Astrocyte of the spinal cord (primary cell): ENCODE measurements at regions not wholly inside any gene's neighbourhood (a gene's known extent, or its start where the extent isn't known, plus 50 kb on each side); places are given as distances from the start of the nearest gene placed in this dataset.

ENCODE experiments used
- DNase-seq: peaks from one replicate; pipeline ENCODE4 v3.0.0; 2011; ENCODE audit warnings: low read depth, low spot score
- H3K4me3 ChIP-seq: 2 replicates; pipeline ENCODE4 v1.5.1; 2011; ENCODE audit warnings: low read depth, mild to moderate bottlenecking, low read length, moderate library complexity
- in situ Hi-C: cut with HindIII; loops from 2 replicates; pipeline ENCODE4 v1.10.0; 2017; ENCODE audit warnings: low sequenced_read_pairs
- TF ChIP-seq, protein P1 (sequence below): IDR thresholded peaks from 2 replicates; pipeline ENCODE4 v1.5.1; 2012; ENCODE audit warnings: low read depth, mild to moderate bottlenecking, low read length, inconsistent platforms

DNA sequence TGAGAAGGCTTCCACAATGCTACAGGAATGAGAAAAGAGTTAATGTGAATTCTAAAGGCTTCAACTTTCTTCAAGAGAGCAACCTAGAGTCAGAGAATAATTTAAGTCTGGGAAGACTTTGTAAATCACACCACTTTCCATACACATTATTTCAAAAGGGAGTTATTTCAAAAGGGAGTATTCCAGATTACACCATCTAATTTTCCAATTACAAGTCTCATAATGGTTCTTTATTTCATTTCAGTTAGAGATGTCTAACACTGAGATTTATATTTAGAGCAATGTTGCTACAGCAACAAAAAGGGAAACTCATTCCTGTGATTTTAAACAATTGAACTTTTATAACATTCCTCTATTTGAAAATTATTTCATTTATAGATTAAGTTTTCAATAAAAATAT is 98.8 kb upstream of the DST start:
- in situ Hi-C loops = no loop called here
- H3K4me3 ChIP-seq = peak overlapping the region; percentile 9
- DNase-seq = no peak
- TF ChIP-seq, protein P1, sequence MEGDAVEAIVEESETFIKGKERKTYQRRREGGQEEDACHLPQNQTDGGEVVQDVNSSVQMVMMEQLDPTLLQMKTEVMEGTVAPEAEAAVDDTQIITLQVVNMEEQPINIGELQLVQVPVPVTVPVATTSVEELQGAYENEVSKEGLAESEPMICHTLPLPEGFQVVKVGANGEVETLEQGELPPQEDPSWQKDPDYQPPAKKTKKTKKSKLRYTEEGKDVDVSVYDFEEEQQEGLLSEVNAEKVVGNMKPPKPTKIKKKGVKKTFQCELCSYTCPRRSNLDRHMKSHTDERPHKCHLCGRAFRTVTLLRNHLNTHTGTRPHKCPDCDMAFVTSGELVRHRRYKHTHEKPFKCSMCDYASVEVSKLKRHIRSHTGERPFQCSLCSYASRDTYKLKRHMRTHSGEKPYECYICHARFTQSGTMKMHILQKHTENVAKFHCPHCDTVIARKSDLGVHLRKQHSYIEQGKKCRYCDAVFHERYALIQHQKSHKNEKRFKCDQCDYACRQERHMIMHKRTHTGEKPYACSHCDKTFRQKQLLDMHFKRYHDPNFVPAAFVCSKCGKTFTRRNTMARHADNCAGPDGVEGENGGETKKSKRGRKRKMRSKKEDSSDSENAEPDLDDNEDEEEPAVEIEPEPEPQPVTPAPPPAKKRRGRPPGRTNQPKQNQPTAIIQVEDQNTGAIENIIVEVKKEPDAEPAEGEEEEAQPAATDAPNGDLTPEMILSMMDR = no peak

DNA sequence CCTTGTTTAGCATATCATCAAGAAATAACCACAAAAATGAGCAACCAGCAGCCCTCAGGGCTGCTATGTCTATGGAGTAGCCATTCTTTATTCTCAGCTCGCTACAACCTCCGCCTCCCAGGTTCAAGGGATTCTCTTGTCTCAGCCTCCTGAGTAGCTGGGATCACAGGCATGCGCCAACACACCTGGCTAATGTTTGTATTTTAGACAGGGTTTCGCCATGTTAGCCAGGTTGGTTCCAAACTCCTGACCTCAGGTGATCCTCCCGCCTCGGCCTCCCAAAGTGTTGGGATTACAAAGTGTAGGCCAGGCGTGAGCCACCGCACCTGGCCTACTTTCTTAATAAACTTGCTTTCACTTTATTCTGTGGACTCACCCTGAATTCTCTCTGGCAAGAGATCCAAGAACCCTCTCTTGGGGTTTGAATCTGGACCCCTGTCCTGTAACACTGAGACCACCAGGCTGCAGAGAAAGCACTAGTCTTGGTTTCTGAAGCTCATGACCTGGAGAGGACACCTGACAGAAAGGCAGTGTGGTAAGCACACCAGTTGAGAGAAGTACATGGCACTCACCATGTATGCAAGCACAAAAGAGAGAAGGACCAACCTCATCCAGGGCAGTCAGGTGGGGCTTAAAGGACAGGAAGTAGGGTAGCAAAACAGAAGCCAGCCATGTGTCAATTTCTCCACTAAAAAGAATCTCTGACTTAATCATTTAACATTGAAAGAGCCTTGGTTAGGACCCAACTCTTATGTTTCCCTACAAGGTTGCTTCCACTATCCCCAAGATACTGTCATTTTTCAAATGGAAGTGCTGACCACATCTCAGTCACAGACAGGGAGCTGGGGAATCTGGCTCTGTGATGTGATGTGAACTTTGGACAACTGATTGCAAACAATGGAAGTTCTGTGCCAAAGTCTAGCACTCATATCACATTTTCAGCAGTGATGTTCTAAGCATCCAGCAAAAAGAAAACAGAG is 97.4 kb upstream of the DST start:
- no peak overlapping the region for H3K4me3 ChIP-seq
- in situ Hi-C loops = no loop called here
- TF ChIP-seq, protein P1 = no peak
- no peak for DNase-seq

DNA sequence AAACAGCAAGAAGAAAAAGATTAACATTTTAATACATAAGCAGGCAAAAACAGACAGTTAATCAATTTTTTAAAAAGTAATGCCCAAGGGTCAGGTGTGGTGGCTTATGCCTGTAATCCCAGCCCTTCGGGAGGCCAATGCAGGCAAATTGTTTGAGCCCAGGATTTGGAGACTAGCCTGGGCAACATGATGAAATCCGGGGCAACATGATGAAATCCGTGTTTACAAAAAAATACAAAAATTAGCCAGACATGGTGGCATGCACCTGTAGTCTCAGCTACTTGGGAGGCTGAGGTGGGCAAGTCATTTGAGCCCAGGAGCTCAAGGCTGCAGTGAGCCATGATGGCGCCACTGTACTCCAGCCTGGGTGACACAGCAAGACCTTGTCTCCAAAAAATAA is 94.1 kb upstream of the DST start:
- DNase-seq = no peak
- H3K4me3 ChIP-seq = no peak overlapping the region
- TF ChIP-seq, protein P1 = no peak
- in situ Hi-C loops = no loop called here

DNA sequence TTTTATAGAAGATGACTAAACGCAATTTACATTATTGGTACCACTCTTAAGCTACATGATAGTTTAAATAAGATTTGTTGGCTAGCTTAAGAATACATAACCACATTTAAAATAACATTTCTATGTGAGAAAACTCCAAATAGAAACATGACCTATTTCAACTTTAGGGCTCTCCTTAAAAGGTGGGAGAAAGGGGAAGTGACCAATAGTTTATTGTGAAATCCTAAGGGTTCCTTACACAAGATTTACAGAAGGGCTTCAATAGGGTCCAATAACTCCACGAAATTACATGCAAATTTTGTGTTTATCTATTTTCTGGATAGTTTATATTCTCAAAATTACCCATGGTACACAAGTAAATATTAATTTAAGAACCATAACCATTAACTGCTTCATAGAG is 91.6 kb upstream of the DST start:
- TF ChIP-seq, protein P1 = no peak
- in situ Hi-C loops = no loop called here
- no peak overlapping the region for H3K4me3 ChIP-seq
- no peak for DNase-seq

DNA sequence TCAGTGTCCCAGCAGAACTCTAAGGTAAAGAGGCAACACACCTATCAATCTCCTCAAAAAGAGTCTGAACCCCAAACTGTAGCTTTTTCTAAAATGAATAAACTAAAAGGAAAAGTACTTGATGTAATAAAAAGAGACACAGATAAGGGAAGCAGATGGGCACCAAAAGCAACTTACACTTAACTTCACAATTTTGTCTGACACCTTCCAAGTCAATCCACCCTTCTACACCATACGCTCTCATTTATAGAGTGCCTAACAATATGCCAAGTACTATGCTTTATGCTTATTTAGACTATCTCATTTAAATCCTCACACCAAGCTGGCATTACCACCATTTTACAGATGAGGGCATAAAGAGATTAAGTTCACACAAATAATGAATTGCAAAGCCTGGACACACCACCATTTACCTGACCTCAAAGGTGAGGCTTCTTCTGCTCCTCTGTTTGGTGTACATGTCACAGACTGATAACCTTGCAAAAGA is 90.6 kb upstream of the DST start:
- H3K4me3 ChIP-seq = no peak overlapping the region
- no peak for DNase-seq
- TF ChIP-seq, protein P1 = no peak
- in situ Hi-C loops = no loop called here

DNA sequence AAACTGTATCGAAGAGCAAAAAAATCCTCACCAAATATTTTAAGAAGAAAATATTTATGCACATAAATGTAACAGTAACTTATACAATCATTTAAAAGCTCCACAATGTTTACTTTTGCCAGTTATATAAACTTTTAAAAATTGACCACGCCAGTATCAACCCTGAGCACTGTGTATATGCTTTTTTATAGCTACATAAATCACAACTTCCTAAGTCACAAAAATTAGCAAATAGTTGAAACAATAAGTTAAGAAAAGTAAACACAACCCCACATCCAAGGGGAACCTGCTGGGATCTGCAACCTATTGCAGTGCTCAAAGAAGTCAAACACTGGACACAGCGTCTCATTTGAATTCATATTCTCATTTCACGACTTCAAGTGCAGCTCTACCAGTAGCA is 89.8 kb upstream of the DST start:
- no peak for DNase-seq
- TF ChIP-seq, protein P1 = no peak
- no peak overlapping the region for H3K4me3 ChIP-seq
- in situ Hi-C loops = no loop called here
